ENCODE measurements at regions not wholly inside any gene's neighbourhood (a gene's known extent, or its start where the extent isn't known, plus 50 kb on each side); places are given as distances from the start of the nearest gene placed in this dataset.

DNA sequence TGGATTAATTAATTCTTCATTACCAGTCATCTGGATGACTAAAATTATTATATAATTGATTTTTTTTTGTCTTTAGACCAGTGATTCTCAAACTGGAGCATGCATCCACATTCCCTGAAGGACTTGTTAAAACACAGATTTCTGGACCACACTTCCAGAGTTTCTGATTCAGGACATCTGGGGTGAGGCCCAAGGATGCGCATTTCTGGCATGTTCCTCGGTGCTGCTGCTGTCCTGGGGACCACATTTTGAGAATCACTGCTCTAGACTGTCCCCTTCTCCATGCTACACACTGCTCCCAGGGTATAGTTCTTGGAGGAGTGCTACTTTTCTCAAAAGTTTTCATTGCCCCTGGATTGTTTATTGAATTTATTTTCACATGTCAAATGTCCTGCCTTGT lies 145.0 kb downstream of the RNF144B start:
- H3K4me2 ChIP-seq (ENCODE audit: low read length), result no peak overlapping the region
- H3K27me3 ChIP-seq (ENCODE audit: insufficient read depth, low read depth, low read length), result no peaks in the 10 kb centered on the region

DNA sequence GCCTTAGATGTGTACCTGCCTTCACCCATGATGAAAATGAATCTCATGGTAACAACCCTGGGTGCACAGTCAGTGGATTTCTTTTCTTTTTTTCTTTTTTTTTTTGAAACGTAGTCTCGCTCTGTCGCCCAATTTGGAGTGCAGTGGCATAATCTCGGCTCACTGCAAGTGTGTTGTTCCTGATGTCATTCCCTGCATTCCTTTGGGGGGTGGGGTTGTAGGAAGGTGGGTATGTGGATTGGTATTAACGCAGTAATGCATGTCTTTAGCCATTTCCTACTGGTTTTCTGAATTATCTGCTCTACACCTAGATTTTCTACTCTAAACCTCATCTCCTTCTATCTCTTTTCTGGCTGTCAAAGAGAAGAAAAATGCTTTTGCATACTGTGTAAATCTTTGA lies 146.6 kb downstream of the RNF144B start:
- H3K36me3 ChIP-seq (ENCODE audit: insufficient read depth, low read length), result no peaks in the 10 kb centered on the region
- no peaks in the 10 kb centered on the region for H4K20me1 ChIP-seq (ENCODE audit: insufficient read depth)
- TF ChIP-seq EP300 (conservative IDR thresholded peaks at IDR 0.05; ENCODE audit: poor library complexity, severe bottlenecking) (no peak), RAD21 (conservative IDR thresholded peaks at IDR 0.05) (no peak), POLR2AphosphoS5 (IDR thresholded peaks at IDR 0.05) (no peak), SMC3 (conservative IDR thresholded peaks at IDR 0.05; ENCODE audit: poor library complexity) (no peak), TAF1 (IDR thresholded peaks at IDR 0.05; ENCODE audit: low read depth) (no peak), MXI1 (conservative IDR thresholded peaks at IDR 0.05; ENCODE audit: poor library complexity, severe bottlenecking) (no peak), EZH2 (IDR thresholded peaks at IDR 0.05; ENCODE audit: borderline replicate concordance, insufficient read depth, low read length, poor library complexity, severe bottlenecking) (no peak)
- TF ChIP-seq, protein P1, sequence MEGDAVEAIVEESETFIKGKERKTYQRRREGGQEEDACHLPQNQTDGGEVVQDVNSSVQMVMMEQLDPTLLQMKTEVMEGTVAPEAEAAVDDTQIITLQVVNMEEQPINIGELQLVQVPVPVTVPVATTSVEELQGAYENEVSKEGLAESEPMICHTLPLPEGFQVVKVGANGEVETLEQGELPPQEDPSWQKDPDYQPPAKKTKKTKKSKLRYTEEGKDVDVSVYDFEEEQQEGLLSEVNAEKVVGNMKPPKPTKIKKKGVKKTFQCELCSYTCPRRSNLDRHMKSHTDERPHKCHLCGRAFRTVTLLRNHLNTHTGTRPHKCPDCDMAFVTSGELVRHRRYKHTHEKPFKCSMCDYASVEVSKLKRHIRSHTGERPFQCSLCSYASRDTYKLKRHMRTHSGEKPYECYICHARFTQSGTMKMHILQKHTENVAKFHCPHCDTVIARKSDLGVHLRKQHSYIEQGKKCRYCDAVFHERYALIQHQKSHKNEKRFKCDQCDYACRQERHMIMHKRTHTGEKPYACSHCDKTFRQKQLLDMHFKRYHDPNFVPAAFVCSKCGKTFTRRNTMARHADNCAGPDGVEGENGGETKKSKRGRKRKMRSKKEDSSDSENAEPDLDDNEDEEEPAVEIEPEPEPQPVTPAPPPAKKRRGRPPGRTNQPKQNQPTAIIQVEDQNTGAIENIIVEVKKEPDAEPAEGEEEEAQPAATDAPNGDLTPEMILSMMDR (IDR thresholded peaks at IDR 0.05; ENCODE audit: poor library complexity, severe bottlenecking), result no peak
- TF ChIP-seq, protein P2, sequence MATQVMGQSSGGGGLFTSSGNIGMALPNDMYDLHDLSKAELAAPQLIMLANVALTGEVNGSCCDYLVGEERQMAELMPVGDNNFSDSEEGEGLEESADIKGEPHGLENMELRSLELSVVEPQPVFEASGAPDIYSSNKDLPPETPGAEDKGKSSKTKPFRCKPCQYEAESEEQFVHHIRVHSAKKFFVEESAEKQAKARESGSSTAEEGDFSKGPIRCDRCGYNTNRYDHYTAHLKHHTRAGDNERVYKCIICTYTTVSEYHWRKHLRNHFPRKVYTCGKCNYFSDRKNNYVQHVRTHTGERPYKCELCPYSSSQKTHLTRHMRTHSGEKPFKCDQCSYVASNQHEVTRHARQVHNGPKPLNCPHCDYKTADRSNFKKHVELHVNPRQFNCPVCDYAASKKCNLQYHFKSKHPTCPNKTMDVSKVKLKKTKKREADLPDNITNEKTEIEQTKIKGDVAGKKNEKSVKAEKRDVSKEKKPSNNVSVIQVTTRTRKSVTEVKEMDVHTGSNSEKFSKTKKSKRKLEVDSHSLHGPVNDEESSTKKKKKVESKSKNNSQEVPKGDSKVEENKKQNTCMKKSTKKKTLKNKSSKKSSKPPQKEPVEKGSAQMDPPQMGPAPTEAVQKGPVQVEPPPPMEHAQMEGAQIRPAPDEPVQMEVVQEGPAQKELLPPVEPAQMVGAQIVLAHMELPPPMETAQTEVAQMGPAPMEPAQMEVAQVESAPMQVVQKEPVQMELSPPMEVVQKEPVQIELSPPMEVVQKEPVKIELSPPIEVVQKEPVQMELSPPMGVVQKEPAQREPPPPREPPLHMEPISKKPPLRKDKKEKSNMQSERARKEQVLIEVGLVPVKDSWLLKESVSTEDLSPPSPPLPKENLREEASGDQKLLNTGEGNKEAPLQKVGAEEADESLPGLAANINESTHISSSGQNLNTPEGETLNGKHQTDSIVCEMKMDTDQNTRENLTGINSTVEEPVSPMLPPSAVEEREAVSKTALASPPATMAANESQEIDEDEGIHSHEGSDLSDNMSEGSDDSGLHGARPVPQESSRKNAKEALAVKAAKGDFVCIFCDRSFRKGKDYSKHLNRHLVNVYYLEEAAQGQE (IDR thresholded peaks at IDR 0.05; ENCODE audit: borderline replicate concordance), result no peak
- H3K9me3 ChIP-seq (ENCODE audit: low read length), result no peaks in the 10 kb centered on the region
- no peaks in the 10 kb centered on the region for H3K27me3 ChIP-seq (ENCODE audit: insufficient read depth, low read depth, low read length)
- H3F3A ChIP-seq (ENCODE audit: insufficient read depth, low read length, poor library complexity, severe bottlenecking), result no peaks in the 10 kb centered on the region
- H3K9ac ChIP-seq (ENCODE audit: low read length), result no peak overlapping the region
- H3K4me2 ChIP-seq (ENCODE audit: low read length), result no peak overlapping the region
- no peak overlapping the region for H3K4me3 ChIP-seq (ENCODE audit: low read length)
- H3K9me2 ChIP-seq (ENCODE audit: insufficient read depth, low read length), result no peaks in the 10 kb centered on the region
- H3K27ac ChIP-seq (ENCODE audit: low read length), result no peak overlapping the region
- no peak overlapping the region for H2AFZ ChIP-seq (ENCODE audit: low read depth, low read length)
- no peaks in the 10 kb centered on the region for H3K79me2 ChIP-seq (replicated peaks; ENCODE audit: insufficient read depth, low read length)

More for the DNA sequence above, 145.0 kb downstream of the RNF144B start:
- Histone ChIP-seq H3K9me3 (ENCODE audit: low read length) (no peaks in the 10 kb centered on the region), H2AFZ (ENCODE audit: low read depth, low read length) (no peak overlapping the region), H3K79me2 (replicated peaks; ENCODE audit: insufficient read depth, low read length) (no peaks in the 10 kb centered on the region), H3K27ac (ENCODE audit: low read length) (no peak overlapping the region), H3K9ac (ENCODE audit: low read length) (no peak overlapping the region), H4K20me1 (ENCODE audit: insufficient read depth) (no peaks in the 10 kb centered on the region), H3K36me3 (ENCODE audit: insufficient read depth, low read length) (no peaks in the 10 kb centered on the region), H3F3A (ENCODE audit: insufficient read depth, low read length, poor library complexity, severe bottlenecking) (no peaks in the 10 kb centered on the region), H3K9me2 (ENCODE audit: insufficient read depth, low read length) (no peaks in the 10 kb centered on the region), H3K4me3 (ENCODE audit: low read length) (no peak overlapping the region)
- TF ChIP-seq SMC3 (conservative IDR thresholded peaks at IDR 0.05; ENCODE audit: poor library complexity) (no peak), EP300 (conservative IDR thresholded peaks at IDR 0.05; ENCODE audit: poor library complexity, severe bottlenecking) (no peak)
- TF ChIP-seq, protein P2 (IDR thresholded peaks at IDR 0.05; ENCODE audit: borderline replicate concordance), result no peak
